A172 (cell line): ENCODE measurements at regions not wholly inside any gene's neighbourhood (a gene's known extent, or its start where the extent isn't known, plus 50 kb on each side); places are given as distances from the start of the nearest gene placed in this dataset.

Experiments used
- DNase-seq: peaks from one replicate; pipeline ENCODE4 v3.0.0-alpha.2; 2015; ENCODE audit warnings: low spot score

- DNase-seq, result no peak
These were observed 216.3 kb downstream of the PTPRU start for GRCh38 chr1:29452463-29453230.

DNA sequence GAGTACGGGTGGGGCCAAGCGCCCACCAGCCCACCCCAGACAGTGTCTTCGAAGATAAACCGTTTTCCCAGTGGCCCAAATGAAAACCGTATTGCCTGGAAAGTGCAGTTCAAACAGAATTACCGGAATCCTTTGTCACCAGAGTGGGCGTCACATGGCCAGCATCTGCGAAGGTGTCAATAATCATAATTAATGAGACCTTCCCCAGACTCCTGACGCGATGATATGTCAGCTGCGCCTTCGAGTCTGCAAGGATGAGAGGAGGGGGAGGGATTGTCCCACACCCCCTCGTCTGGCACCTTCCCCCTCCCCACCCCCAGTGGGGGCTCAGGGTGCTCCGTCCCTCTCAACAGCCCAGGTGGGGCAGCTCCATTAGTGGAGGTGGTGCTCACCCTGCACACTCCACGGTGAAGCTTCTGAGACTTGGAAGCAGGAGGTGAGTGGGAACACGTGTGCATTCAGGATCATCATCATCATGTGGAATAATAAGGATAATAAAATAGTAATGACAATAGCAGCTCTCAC, 215.1 kb downstream of the PTPRU start:
- no peak for DNase-seq

GRCh38 chr1:29450591-29450990, 214.3 kb downstream of the PTPRU start:
- DNase-seq, result peak; percentile 3

DNA sequence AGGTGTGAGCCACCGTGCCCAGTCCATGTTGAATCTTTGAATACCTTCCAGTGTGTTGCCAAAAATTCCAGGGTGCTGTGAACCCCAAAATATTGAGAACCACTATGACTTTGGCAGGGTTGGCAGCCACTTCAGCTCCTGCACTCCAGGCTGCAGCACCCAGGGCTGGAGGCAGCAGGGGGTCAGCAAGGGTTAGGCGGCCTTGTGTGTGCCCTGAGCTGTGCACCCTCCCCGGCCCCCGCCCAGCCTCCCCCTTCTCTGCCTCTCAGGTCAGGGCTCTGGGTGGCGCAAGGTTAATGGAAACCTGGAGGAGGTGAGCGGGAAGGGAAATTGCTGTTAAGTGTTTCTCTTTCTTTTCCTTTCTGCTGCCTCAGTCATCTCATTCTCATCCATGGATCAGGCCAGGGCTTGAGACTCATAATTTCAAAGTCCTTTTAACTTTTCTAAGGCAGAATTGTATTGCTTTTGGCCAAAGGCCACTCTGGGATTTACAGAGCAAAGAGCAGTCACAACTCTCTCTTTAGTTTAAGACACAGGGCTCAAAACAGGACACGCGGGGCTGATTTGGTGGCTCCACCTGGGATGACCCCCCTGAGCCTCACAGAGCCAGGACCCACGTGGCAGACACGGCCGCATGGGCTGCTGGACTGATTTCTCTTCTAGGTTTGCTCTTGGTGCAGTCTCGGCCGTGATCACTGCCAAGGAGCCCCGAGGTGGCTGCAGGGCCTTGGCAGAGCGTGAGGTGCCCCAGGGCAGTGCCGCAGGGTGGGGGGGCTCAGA, 212.3 kb downstream of the PTPRU start:
- DNase-seq, result no peak

GRCh38 chr1:29447368-29447767, 211.0 kb downstream of the PTPRU start:
- no peak for DNase-seq

- DNase-seq, result no peak
These were observed 208.7 kb downstream of the PTPRU start for GRCh38 chr1:29444782-29445729.

GRCh38 chr1:29444081-29444715, 207.9 kb downstream of the PTPRU start:
- DNase-seq, result no peak

GRCh38 chr1:29441916-29442668, 205.8 kb downstream of the PTPRU start:
- no peak for DNase-seq

- no peak for DNase-seq
These were observed 203.3 kb downstream of the PTPRU start for GRCh38 chr1:29439615-29440014.

DNA sequence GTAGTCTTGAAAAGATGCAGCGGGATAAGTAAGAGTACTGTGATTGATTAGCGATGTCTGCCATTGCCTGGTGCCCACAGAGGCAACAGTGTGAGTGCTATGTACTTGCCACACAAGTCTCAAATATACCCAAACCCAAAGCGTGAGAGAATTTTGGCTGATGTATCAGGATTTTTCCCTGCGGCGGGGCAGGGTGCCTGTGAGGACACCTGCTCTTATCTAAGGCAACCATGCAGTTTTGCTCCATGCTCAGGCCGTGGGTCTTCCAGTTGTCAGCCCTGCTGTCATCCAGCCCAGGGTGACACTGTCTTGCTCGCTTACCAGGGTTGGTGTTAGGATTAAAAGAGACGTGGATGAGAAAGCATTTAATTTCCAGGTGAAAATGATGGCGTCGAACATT, 202.7 kb downstream of the PTPRU start:
- DNase-seq, result no peak

- DNase-seq, result no peak
These were observed 201.6 kb downstream of the PTPRU start for GRCh38 chr1:29437946-29438345.

DNA sequence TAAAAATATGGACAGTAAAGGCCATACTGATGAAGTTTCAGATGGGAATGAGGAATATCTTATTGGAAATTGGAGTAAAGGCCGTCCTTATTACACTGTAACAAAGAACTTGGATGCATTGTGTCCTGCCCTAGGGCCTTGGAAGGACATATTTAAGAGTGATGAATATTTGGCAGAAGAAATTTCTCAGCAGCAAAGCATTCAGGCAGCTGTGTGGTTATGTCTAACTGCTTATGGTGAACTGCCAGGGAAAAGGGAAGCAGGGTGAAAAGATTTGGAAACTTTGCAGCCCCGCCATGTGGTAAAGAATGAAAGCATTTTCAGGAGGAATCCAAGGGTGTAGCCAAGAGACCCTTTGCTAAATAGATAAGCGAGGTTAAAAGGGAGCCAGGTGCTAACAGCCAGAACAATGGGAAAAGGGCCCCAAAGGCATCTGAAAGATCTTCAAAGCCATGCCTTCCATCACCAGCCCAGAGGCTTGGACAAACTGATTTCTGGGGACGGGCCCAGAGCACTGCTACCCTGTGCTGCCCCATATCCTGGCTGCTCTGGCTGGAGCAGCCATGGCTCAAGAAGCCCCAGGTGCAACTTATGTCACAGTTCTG, 200.0 kb downstream of the PTPRU start:
- no peak for DNase-seq

- no peak for DNase-seq
These were observed 197.5 kb downstream of the PTPRU start for GRCh38 chr1:29433830-29434229.

- DNase-seq, result no peak
These were observed 194.8 kb downstream of the PTPRU start for GRCh38 chr1:29431138-29431537.

DNA sequence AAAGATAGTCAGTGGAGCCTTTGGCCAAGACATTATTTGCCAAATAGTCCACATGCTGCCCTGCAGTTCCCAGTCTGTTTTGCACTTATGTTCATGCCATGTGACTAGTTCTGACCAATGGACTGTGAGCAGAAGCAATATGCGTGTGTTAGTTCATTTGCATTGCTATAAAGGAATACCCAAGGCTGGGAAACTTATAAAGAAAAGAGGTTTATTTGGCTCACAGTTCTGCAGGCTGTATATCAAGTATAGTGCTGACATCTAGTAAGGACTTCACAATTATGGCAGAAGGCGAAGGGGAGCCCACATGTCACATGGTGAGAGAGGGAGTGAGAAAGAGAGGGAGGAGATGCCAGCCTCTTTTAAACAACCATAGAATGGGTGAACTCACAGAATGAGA, 193.3 kb downstream of the PTPRU start:
- DNase-seq, result no peak

DNA sequence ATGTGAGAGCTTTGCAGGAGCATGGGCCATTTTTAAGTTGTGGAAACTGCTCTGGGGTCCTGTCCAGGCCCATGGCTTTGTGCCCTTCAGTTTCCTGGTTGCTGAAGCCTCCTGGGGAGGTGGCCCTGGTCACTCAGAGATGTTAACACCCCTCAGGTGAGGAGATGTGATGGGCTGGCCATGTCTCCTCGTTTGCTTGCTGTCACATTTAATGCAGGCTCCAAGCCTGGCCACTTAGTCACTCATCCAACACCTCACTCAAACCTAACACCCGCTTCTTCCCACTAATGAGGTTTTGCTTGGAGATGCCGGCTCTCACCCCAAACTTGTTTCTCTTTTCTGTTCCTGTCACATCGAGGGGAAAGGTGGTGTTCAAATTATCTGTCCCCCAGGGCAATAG, 192.7 kb downstream of the PTPRU start:
- DNase-seq, result no peak

GRCh38 chr1:29428280-29428615, 191.9 kb downstream of the PTPRU start:
- DNase-seq, result no peak

GRCh38 chr1:29427614-29428279, 191.4 kb downstream of the PTPRU start:
- no peak for DNase-seq

DNA sequence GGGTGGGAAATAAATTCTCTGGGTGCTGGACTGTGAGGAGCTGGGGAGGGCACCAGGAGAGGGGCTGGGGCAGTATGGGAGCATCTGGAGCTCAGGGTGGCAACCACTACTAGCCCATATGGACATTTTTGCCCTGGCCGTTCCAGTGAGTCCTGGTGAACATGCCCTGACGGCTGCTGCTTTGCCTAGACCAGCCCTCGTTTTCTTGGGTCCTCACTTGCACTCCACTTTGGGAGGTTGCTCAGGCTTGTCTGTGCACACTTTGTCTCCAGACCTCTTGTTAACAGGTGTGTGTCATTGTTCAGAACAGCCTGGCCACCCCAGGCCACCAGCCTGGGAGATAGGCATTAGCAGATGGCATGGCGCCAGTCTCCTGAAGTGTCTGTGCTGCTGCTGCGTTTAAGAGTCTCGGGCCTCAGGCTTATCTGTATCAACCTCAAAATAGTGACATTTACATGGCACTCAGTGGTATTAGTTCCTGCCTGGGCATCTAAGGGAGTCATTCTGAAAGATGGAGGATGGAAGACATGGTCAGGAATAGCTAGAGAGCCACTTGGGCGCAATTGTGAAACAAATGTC, 190.5 kb downstream of the PTPRU start:
- no peak for DNase-seq
